Vagina (tissue), 2 donors: ENCODE measurements at regions not wholly inside any gene's neighbourhood (a gene's known extent, or its start where the extent isn't known, plus 50 kb on each side); places are given as distances from the start of the nearest gene placed in this dataset.

Source experiments
- CTCF ChIP-seq, 3 experiments: fragments of 450-650 bp in 2 of 3; fragments of 200-600 bp in 1 of 3; sonication (generic) in 1 of 3; IDR thresholded peaks; one replicate each; pipeline ENCODE4 v1.5.1; 2017 to 2019; ENCODE audit warnings: antibody characterized with exemption in 3 of 3, mild to moderate bottlenecking in 2 of 3, moderate library complexity in 2 of 3
- POLR2A ChIP-seq, 2 donors: fragments of 450-650 bp; IDR thresholded peaks; one replicate each; pipeline ENCODE4 v1.6.1; 2017; ENCODE audit warnings: antibody characterized with exemption in 2 of 2, mild to moderate bottlenecking in 2 of 2, moderate library complexity in 2 of 2

GRCh38 chr15:96444865-96445264, 114.4 kb downstream of the NR2F2 start:
- no peak for TF ChIP-seq POLR2A (IDR thresholded peaks at IDR 0.05)
- TF ChIP-seq CTCF (IDR thresholded peaks at IDR 0.05), result no peak
